Spleen (tissue), 7 donors: ENCODE measurements at regions not wholly inside any gene's neighbourhood (a gene's known extent, or its start where the extent isn't known, plus 50 kb on each side); places are given as distances from the start of the nearest gene placed in this dataset.

Experiments used
- POLR2A ChIP-seq, 3 donors: fragments of 450-650 bp; IDR thresholded peaks; one replicate each; pipeline ENCODE4 v1.5.1; 2017; ENCODE audit warnings: antibody characterized with exemption in 3 of 3, mild to moderate bottlenecking in 1 of 3
- POLR2AphosphoS5 ChIP-seq, 3 donors: sonication (generic); formaldehyde crosslinking; IDR thresholded peaks; one replicate each; pipeline ENCODE4 v1.5.1; 2017; ENCODE audit warnings: antibody characterized with exemption in 3 of 3
- TF ChIP-seq, protein P1 (sequence below), 11 experiments: fragments of 200-600 bp in 7 of 11; fragments of 450-650 bp in 4 of 11; sonication (generic) in 4 of 11; IDR thresholded peaks in 8 of 11; conservative IDR thresholded peaks in 3 of 11; 1 replicate in 7 of 11; 2 replicates in 4 of 11; pipeline versions ENCODE4 v1.4.0 to v1.8.0; 2016 to 2021; ENCODE audit warnings: antibody characterized with exemption in 11 of 11, inconsistent platforms in 4 of 11, mild to moderate bottlenecking in 1 of 11
- donor health status: DM: no; HTN: no; CAD: no; lungs with moderate emphysema.
- donor health status: DM: no; HTN: no; CAD: no.
- donor health status: DM: no; HTN: no; CAD: no.

DNA sequence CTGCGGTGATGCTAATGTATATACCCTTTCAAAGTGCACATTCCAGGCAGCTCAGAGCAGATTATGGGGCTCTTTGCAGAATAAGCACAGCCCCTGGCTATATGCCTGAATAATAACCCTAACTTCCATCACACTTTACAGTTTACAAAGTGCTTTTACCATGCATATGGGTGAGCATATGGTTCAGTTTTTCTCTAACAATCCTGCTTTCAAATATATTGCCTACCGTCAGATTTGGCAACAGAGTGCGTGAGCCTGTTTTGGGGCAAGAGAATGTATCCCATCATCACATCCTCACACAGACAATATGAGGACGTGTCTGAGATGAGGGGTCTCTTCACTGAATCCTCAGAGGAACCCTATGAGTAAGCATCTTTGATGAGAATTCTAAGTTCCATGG, 162.8 kb upstream of the VCX start:
- TF ChIP-seq POLR2AphosphoS5 (IDR thresholded peaks at IDR 0.05) (no peak), POLR2A (IDR thresholded peaks at IDR 0.05) (no peak)
- TF ChIP-seq, protein P1, sequence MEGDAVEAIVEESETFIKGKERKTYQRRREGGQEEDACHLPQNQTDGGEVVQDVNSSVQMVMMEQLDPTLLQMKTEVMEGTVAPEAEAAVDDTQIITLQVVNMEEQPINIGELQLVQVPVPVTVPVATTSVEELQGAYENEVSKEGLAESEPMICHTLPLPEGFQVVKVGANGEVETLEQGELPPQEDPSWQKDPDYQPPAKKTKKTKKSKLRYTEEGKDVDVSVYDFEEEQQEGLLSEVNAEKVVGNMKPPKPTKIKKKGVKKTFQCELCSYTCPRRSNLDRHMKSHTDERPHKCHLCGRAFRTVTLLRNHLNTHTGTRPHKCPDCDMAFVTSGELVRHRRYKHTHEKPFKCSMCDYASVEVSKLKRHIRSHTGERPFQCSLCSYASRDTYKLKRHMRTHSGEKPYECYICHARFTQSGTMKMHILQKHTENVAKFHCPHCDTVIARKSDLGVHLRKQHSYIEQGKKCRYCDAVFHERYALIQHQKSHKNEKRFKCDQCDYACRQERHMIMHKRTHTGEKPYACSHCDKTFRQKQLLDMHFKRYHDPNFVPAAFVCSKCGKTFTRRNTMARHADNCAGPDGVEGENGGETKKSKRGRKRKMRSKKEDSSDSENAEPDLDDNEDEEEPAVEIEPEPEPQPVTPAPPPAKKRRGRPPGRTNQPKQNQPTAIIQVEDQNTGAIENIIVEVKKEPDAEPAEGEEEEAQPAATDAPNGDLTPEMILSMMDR (IDR thresholded peaks at IDR 0.05 in 8 of 11, conservative IDR thresholded peaks at IDR 0.05 in 3 of 11): no peak
